K562 (cell line): ENCODE measurements at regions not wholly inside any gene's neighbourhood (a gene's known extent, or its start where the extent isn't known, plus 50 kb on each side); places are given as distances from the start of the nearest gene placed in this dataset.

Source experiments
- ATAC-seq: fragments of 200-7000 bp; cut with Tn5 transposase; 3 replicates; pipeline ENCODE4 v1.9.1; 2020; ENCODE audit warnings: moderate library complexity
- BruUV-seq: library from RNA; stranded (reverse); fragments of 400-500 nt; replicated peaks from 2 replicates; lab custom pipeline; 2021; lab: Mats Ljungman, UMichigan
- CTCF ChIA-PET: fragments of 300-600 bp; formaldehyde crosslinking; extraction: SDS; loops from one replicate; lab custom pipeline; 2021; ENCODE audit warnings: low intra/inter-chr PET ratio; lab: Yijun Ruan, JAX
- POLR2A ChIA-PET: fragments of 300-600, 350-650 bp; sonication (Branson Sonifier 250); formaldehyde crosslinking; extraction: SDS; loops from one replicate; lab custom pipeline; 2021; ENCODE audit warnings: antibody characterized with exemption, inconsistent platforms; lab: Yijun Ruan, JAX
- DNase-seq, 4 experiments: peaks; one replicate each; pipeline versions ENCODE4 v3.0.0 to v3.0.0-alpha.2; 2011 to 2018; ENCODE audit warnings: low spot score in 3 of 4, mixed read lengths in 3 of 4; ENCODE audit errors: extremely low read depth in 1 of 4
- FAIRE-seq: peaks from 2 replicates; lab custom pipeline; 2011; peaks lifted over from hg19 to GRCh38; lab: Jason Lieb, UNC
- H2AFZ ChIP-seq: 2 replicates; pipeline ENCODE4 v1.6.0; 2011; ENCODE audit warnings: low read depth, low read length, control low read depth, inconsistent platforms
- H3K27ac ChIP-seq: fragments of 200-600 bp; 3 replicates; pipeline ENCODE4 v1.8.0; 2011; ENCODE audit warnings: low read depth, mild to moderate bottlenecking, control low read depth, inconsistent platforms, low read length, moderate library complexity, mixed read lengths; ENCODE audit errors: extremely low read depth
- H3K27me3 ChIP-seq, 2 experiments: fragments of 300-600 bp in 1 of 2; 2 replicates in 1 of 2; 3 replicates in 1 of 2; pipeline versions ENCODE4 v1.6.0 to v1.8.0; 2011; ENCODE audit warnings: inconsistent platforms in 2 of 2, low read length in 2 of 2, mild to moderate bottlenecking in 1 of 2, mixed read lengths in 1 of 2, moderate library complexity in 1 of 2; ENCODE audit not compliant: control insufficient read depth in 2 of 2, insufficient read depth in 2 of 2
- H3K36me3 ChIP-seq: fragments of 300-600 bp; 3 replicates; pipeline ENCODE4 v1.8.0; 2011; ENCODE audit warnings: mild to moderate bottlenecking, low read length, inconsistent platforms; ENCODE audit not compliant: control insufficient read depth, insufficient read depth
- H3K4me1 ChIP-seq, 2 experiments: fragments of 200-600 bp in 1 of 2; replicated peaks in 1 of 2; 2 replicates in 1 of 2; 3 replicates in 1 of 2; pipeline versions ENCODE4 v1.5.1 to v1.8.0; 2011; ENCODE audit warnings: inconsistent platforms in 2 of 2, low read length in 2 of 2, mild to moderate bottlenecking in 1 of 2, mixed read lengths in 1 of 2, moderate library complexity in 1 of 2; ENCODE audit not compliant: control insufficient read depth in 2 of 2, insufficient read depth in 2 of 2
- H3K4me2 ChIP-seq: 2 replicates; pipeline ENCODE4 v1.6.1; 2011; ENCODE audit warnings: low read length, control low read depth, inconsistent platforms, mixed read lengths; ENCODE audit not compliant: insufficient read depth
- H3K4me3 ChIP-seq: fragments of 200-600 bp; sonication (generic), shearing (Covaris generic); 2 replicates; pipeline ENCODE4 v1.5.1; 2016; ENCODE audit warnings: control low read depth, inconsistent platforms
- H3K79me2 ChIP-seq: fragments of 200-600 bp; 3 replicates; pipeline ENCODE4 v1.8.0; 2011; ENCODE audit warnings: low read length, inconsistent platforms; ENCODE audit not compliant: control insufficient read depth, insufficient read depth
- H3K9ac ChIP-seq, 2 experiments: 2 replicates each; pipeline versions ENCODE4 v1.6.0 to v1.6.1; 2011; ENCODE audit warnings: low read depth in 2 of 2, low read length in 2 of 2, control low read depth in 1 of 2, inconsistent platforms in 1 of 2, mild to moderate bottlenecking in 1 of 2, mixed read lengths in 1 of 2; ENCODE audit not compliant: insufficient read depth in 1 of 2
- H3K9me1 ChIP-seq: one replicate; pipeline ENCODE4 v1.6.0; 2011; ENCODE audit warnings: inconsistent platforms, mild to moderate bottlenecking, low read length, moderate library complexity; ENCODE audit not compliant: control insufficient read depth, insufficient read depth
- H3K9me3 ChIP-seq: replicated peaks from 2 replicates; pipeline ENCODE4 v1.5.1; 2011; ENCODE audit warnings: low read depth, low read length, inconsistent platforms; ENCODE audit not compliant: control insufficient read depth, insufficient read depth
- H4K20me1 ChIP-seq: replicated peaks from 2 replicates; pipeline ENCODE4 v1.6.1; 2011; ENCODE audit warnings: low read length, inconsistent platforms, mixed read lengths; ENCODE audit not compliant: control insufficient read depth, insufficient read depth
- FUS ChIP-seq: fragments of 200-400 bp; formaldehyde crosslinking; optimal IDR thresholded peaks from 2 replicates; pipeline ENCODE3; 2017; ENCODE audit warnings: low read depth, low read length
- HDGF ChIP-seq: fragments of 450-650 bp; IDR thresholded peaks from 2 replicates; pipeline ENCODE4 v1.6.1; 2016
- MXI1 ChIP-seq: IDR thresholded peaks from 2 replicates; pipeline ENCODE4 v1.6.1; 2011; ENCODE audit warnings: low read depth, mild to moderate bottlenecking, improper control_type of control experiment, low read length
- RBM22 ChIP-seq: fragments of 200-400 bp; formaldehyde crosslinking; IDR thresholded peaks from 2 replicates; pipeline ENCODE4 v1.6.1; 2018; ENCODE audit warnings: low read length, low read depth; ENCODE audit not compliant: poor library complexity, severe bottlenecking
- SAP30 ChIP-seq: fragments of 200-600 bp; sonication (generic); IDR thresholded peaks from 2 replicates; pipeline ENCODE4 v1.6.1; 2012; ENCODE audit warnings: borderline replicate concordance, low read depth, mild to moderate bottlenecking, moderate library complexity, low read length, control low read depth, inconsistent platforms; ENCODE audit not compliant: insufficient read depth, poor library complexity, severe bottlenecking
- STAG1 ChIP-seq: sonication (generic); formaldehyde crosslinking; IDR thresholded peaks from 2 replicates; pipeline ENCODE4 v1.5.0; 2020; ENCODE audit warnings: missing genetic modification reagents, borderline replicate concordance
- ZZZ3 ChIP-seq: fragments of 450-650 bp; IDR thresholded peaks from 2 replicates; pipeline ENCODE4 v1.6.1; 2016; ENCODE audit warnings: antibody characterized with exemption, mild to moderate bottlenecking, moderate library complexity
- WGBS: fragments of 100-300 bp; shearing (Covaris generic); methylation state at CpG from one replicate; pipeline ENCODE4 v1.1.6; 2016; ENCODE audit warnings: low coverage, mixed read lengths; ENCODE audit not compliant: insufficient coverage; ENCODE audit errors: missing lambda C conversion rate; 5-methylcytosine and 5-hydroxymethylcytosine counted together
- in situ Hi-C: fragments of 300-500 bp; cut with MboI; formaldehyde crosslinking; loops from 4 replicates; pipeline ENCODE4 v1.15.0; 2018; ENCODE audit warnings: inconsistent platforms, mixed read lengths
- intact Hi-C: fragments of 100-400 bp; cut with micrococcal nuclease; formaldehyde crosslinking; loops from 2 replicates; pipeline ENCODE4 v1.14.2; 2022

DNA sequence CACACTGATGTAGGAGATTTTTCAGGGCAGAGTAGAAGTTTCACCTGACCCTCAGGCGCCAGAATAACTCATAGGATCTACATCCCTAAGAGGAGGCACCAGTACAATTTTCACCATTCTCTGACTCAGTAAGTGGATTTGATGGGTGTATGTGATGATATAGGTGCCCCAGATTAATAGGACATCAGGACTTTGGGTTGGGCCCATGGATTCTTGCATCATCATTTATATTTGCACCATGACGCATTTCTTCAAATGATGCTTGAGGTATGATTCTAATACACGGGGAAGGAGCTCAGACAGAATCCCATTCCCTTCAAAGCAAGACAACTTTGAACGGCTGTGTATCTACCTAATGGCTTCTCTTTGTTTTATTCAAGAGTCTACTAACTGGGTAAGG lies 173.2 kb downstream of the TMEM114 start:
- H3K4me2 ChIP-seq, result no peak overlapping the region
- H2AFZ ChIP-seq, result no peak overlapping the region
- H3K27ac ChIP-seq, result no peak overlapping the region
- in situ Hi-C loops, result no loop called here
- H3K4me3 ChIP-seq, result no peak overlapping the region
- no peaks in the 10 kb centered on the region for H3K9me1 ChIP-seq
- WGBS, result 2% methylated on average over 4 of the region's 4 CpGs
- H3K9me3 ChIP-seq, result no peaks in the 10 kb centered on the region
- no peaks in the 10 kb centered on the region for H3K79me2 ChIP-seq
- no peaks in the 10 kb centered on the region for H4K20me1 ChIP-seq
- no peaks in the 10 kb centered on the region for H3K36me3 ChIP-seq
- FAIRE-seq (no peak), ATAC-seq (no peak)
- H3K4me1 ChIP-seq, result no peaks in the 10 kb centered on the region
- no peak for TF ChIP-seq MXI1
- no peak for TF ChIP-seq HDGF
- no peak for TF ChIP-seq ZZZ3
- TF ChIP-seq FUS, result no peak
- no peak for TF ChIP-seq SAP30
- TF ChIP-seq RBM22, result no peak
- TF ChIP-seq STAG1, result no peak
- TF ChIP-seq, all 486 proteins: peak for 0
- BruUV-seq, result no TSS peak
- Histone ChIP-seq H3K27me3 (peaks cover 0 to 3% of the 10 kb centered on the region in 2 experiments; a peak in 1 of 5 replicates), H3K9ac (no peak overlapping the region)
- intact Hi-C loops, result no loop called here
- no peak for DNase-seq
- ChIA-PET CTCF (no interaction called here), POLR2A (interaction anchor here (1.2 kb wide), 1 partner anchor 15 kb away, joined by 4 read pairs; no protein-coding TSS in a partner anchor)
